Activated effector memory CD4-positive, alpha-beta T cell treated with anti-CD3 and anti-CD28 coated beads, Interleukin-2, amount 50 U/mL, for 16 hours (primary cell): ENCODE measurements at regions not wholly inside any gene's neighbourhood (a gene's known extent, or its start where the extent isn't known, plus 50 kb on each side); places are given as distances from the start of the nearest gene placed in this dataset.
"Not testable (repeated sequence)": the region's sequence is repeated elsewhere in the genome, so short reads cannot be mapped to it uniquely, and the experiment has no call there.

ENCODE experiments used
- DNase-seq: peaks from one replicate; pipeline ENCODE4 v3.0.0-alpha.2; 2020

DNA sequence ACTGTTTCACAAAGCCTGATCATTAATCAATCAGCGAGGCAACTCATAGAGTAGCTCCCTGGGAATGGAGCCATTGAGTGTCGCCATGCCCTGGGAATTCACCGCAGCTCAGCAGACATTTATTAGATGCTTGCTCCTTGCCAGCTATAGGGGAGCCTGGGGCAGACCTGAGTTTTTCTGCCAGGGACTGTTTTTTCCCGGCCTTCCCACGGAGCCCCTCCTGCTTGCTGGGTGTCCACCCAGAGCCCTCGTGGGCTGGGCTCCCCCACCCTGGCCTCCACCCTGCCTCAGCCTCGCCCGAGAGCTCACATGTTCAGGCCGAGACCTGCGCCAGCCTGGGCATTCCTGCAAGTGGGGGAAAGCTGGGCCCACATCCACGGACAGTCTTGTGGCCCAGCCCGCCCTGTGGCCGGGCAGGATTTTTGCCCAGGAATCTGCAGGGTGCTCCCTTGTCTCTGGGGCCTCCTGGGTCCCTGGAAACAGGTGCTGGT, 64.9 kb downstream of the SMIM38 start:
- DNase-seq = peak; percentile 44

DNA sequence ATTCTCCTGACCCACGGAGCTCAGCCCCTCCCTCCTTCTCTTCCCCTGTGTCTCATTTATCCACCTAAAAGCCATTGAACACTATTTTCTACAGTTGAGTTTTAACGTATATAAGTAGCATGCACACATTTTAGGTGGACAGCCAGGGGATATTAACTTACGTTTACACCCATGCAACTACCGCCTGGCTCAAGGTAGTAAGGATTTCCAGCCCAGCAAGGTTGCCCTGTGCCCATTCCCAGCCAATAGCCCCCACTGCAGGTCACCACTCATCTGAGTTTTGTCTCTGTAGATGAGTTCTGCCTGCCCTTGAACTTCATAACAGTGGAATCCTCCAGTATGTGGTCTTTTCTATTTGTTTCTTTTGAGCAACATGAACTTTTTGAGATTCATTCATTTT, 65.4 kb downstream of the SMIM38 start:
- DNase-seq = no peak

- not testable (repeated sequence) for DNase-seq
Observed at GRCh38 chr11:69221636-69222035, 65.9 kb downstream of the SMIM38 start.

DNA sequence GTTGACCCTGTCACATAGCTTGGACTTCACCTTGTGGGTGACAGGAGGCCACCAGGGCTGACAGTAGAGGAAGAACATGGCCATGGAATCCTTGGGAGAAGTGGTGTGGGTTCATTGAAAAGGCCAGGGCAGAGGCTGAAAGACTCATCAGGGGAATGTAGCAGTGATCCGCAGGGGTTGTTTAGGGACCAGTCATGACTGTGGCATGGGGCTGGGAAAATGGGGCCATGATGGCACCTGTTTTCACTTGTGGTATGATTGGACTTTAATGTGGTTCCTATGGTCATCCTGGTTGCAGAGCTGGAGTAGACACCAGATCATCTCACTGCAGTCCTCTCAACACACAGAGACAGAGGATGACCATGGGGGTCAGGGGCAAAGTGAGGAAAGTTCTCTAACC, 66.7 kb upstream of the MYEOV start:
- no peak for DNase-seq

GRCh38 chr11:69229511-69229910, 64.4 kb upstream of the MYEOV start:
- DNase-seq = no peak

- no peak for DNase-seq
Observed at GRCh38 chr11:69230856-69231425, 63.0 kb upstream of the MYEOV start.

DNA sequence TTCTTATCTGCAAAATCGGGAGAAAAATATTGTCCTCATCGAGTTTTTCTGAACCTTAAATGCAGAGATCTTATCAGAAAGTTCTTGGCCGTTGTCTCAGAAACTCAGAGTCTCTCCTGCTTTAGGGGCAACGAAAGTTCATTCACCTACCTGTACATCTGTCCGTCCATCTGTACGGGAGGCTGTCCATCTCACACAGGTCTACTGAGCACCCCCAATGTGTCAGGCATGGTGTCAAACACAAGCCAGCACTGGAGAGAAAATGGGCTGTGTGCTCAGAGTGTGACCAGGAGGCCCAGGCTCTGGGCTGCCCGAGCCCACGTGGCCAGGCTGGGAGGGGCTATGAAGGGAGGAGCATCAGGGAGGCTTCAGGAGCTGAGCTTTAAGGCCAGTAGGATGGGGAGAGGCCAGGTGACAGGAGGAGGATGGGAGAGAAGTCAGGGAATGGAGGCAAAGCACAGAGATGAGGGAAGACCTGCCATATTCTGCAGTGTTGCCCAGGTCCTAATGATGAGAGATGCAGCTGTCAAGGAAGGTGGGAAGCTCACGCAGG, 62.4 kb upstream of the MYEOV start:
- DNase-seq = no peak

DNA sequence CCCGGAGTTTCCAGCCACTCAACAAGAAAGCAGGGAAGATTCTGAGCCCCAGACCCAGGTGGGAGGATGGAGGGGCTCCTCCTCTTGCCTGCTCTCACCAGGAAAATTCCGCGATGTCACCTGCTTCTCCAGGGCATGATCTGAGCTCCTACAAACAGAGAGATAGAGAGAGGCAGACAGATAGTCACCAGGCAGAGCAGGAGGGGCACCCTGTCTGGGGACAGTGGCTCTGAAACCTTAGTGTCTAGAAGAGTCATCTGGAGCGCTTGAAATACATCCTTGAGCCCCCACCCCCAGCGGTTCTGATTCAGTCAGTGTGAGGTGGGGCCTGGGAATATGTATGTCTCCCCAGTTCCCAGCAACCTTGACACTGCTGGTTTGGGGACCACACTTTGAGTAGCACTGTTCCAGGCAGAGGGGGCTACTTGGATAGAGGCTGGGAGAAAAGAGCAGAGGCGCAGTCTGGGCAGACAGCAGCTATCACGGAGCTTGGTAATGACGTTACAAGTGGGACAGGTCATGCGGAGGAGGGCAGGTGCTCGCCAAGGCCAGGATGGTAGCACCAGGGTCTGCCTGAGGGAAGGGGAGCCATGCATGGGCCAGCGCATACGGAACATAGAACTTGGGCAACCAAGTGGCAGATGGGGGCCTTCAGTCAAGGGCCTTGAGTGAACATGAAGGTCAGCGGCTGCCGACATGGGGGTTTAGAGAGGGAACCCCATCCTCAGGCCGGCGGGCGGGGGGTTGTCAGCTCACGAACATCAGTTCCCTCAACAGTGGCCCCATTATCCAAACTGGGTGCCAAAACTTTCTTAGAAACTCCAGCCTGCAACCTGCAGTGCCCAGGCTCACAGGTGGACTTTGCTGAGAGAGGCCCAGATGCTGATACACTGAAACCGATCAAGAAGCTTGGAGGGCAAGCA, 60.9 kb upstream of the MYEOV start:
- no peak for DNase-seq

DNA sequence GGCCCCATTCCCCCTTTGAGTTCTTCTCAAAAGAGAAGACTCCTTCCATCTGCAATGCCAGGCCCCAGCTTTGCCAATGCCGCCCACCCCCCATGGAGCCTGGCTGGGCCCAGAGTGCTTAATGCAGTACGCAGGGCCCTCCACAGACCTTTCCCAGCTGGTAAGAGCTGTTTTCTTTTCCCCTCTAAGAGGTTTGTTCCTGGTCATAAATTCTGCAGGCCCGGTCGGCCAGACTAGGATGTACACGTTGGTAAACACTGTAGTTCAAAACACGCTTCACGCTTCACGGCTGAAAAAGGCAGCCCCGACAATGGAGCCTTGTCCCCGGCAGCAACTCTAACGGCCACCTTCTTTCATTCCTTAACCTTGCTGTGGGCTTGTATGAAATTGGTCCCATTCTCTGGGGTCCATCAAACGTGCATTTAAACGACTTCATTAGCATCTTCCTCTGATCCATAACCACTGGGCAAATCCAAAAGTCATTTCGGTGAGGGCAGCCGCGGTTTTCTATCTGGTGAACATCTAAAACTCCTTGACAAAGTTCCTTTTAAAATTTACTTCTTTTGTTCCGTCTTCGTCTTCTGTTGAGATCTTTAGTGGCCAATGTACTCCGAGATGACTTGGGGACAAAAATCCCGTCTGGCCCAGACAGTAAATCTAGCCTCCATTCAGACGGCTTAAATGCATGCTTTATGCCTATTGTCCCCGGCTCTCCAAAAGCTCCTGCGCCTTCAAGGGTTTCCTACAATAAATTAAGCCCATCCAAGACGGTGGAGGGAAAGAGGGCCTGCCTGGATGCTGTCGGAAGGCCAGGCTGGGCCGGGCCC, 60.0 kb upstream of the MYEOV start:
- no peak for DNase-seq

DNA sequence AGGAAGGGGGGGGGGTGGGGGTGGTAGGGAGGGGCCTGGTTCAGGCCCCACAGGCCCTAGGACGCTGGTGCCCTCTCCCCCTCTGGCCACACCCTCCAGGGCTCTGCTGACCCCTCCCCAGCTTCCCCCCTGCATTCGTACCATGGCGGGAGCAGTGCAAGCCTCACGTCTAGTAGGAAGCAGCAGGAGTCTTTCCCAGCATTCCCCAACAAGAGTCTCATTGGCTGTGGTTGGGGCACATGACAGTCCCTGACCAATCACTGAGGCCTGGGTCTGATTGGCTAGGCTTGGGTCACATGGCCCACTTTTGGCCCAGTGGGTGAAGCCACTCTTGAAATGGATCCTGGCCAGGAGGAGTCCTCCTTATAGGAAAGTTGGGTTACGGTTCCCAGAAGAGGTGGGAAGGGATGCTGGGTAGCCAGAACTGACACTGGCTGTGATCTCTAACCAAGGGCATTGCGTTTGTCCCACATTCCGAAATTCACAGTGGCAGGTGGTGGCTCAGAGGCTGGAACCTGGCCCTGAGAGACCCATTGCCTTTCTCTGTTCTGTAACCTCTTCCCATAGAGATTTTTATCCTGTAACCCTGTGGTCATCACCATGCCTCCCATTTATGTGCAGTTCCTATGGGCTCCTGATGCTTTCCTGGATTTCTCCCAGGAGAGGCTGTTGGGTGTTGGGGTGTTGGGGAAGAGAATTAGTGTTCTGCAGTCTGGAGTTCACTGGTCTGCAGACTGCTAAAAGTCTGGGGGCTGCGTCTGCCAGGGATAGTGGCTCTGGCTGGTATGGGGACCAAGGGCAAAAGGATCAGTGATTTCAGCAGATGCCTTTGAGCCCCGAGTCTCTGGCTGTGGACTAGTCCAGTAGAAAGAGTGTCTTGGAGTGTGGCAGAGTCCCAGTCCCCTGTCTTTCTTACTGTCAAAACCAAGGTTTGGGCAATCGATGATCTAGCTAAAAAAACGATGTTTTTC, 58.9 kb upstream of the MYEOV start:
- DNase-seq = no peak

GRCh38 chr11:69238573-69239351, 55.2 kb upstream of the MYEOV start:
- no peak for DNase-seq

- DNase-seq = no peak
Observed at GRCh38 chr11:69239641-69240040, 54.3 kb upstream of the MYEOV start.

DNA sequence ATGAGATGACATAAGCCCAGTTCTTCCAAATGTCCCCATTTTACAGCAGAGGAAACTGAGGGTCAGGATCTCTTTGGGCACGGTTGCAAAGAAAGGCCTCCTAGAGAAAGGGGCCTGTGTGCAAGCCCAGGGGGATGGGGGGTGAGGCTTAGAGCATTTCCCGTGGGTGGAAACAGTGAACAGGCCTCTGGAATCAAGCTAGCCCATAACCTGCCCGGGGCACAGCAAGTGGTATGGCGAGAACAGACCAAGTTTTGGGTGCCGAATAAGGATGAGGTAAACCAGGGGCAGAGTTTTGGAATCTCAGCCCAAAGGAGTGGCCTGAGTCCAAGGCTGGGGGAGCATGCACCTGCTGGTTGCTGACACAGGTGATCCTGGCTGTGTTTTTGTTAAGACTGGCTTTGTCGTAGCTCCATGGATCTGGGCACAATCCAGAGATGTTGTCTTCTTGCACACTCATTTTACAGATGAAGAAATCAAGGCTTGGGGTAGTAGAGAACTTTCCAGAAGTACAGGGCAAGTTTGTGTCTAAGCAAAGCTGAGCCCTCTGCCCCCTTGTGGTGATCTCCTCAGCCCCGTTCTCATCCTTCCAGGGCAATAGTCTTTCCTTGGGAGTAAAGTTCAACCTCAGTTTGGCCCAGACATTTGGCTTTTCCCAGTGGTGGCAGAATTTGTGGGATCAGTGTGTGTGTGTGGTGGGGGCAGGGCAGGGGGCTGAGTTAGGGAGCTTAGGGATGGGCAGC, 53.5 kb upstream of the MYEOV start:
- no peak for DNase-seq

- DNase-seq = no peak
Observed at GRCh38 chr11:69241075-69241740, 52.7 kb upstream of the MYEOV start.

- no peak for DNase-seq
Observed at GRCh38 chr11:69241844-69242243, 52.1 kb upstream of the MYEOV start.

DNA sequence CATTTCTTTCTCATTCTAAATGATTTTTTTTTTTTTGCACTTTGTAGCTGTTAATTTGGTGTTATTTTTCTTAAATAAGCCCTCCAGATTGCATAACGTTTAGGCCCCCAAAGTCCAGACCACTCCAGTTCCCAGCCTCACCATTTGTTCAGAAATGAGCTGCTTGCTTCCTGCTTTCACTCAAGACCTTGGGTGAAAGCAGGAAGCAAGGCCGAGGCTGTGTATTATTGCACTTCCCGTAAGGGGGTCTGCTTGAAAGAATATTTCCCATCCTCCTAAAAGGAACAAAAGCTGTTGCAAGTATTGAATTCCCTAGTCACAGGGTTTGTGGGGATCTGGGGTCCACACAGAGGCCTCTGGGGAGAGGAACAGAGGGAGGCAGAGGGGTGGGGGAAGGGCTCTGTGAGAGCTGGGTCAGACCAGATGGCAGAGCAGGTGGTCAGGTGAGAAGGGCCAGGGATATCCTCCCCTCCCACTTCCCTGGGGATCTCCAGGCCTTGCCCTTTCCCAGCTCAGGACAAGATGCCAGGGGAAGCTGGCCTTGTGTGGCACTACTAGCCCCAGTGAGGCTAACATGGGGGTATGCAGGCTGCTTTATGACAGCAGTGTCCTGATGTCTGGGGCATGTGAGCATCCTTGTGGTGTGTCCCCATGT, 51.6 kb upstream of the MYEOV start:
- no peak for DNase-seq

GRCh38 chr11:69243496-69244200, 50.3 kb upstream of the MYEOV start:
- no peak for DNase-seq
